ENCODE measurements at regions not wholly inside any gene's neighbourhood (a gene's known extent, or its start where the extent isn't known, plus 50 kb on each side); places are given as distances from the start of the nearest gene placed in this dataset.

- no peak overlapping the region for H2BK15ac ChIP-seq (ENCODE audit: low read depth, low read length)
- no CpG with 5 or more reads among the region's 2 CpGs for WGBS, 2 experiments (ENCODE audit: extremely low coverage in 2 of 2, insufficient read length in 1 of 2)
- POLR2A ChIA-PET (ENCODE audit: unreplicated experiment), result no interaction called here
- dilution Hi-C loops (cut with HindIII; ENCODE audit: low sequenced_read_pairs, unreplicated experiment), result no loop called here
- no TSS peak for BruUV-seq (replicated peaks)
- DNase-seq, result no peak
- H2AFZ ChIP-seq (replicated peaks; ENCODE audit: low read length, poor library complexity), result no peak overlapping the region
- no peak overlapping the region for H3K23ac ChIP-seq (ENCODE audit: low read depth, low read length)
- H4K5ac ChIP-seq (ENCODE audit: low read depth, low read length), result no peak overlapping the region
- intact Hi-C loops (cut with micrococcal nuclease), result no loop called here
- no peaks in the 10 kb centered on the region for H3K79me1 ChIP-seq (ENCODE audit: low read depth in 1 of 2, low read length in 2 of 2)
- H2BK20ac ChIP-seq (ENCODE audit: low read depth, low read length), result no peak overlapping the region
- no peaks in the 10 kb centered on the region for H3K4me1 ChIP-seq (ENCODE audit: control insufficient read depth, insufficient read depth, low read length)
- no peaks in the 10 kb centered on the region for H3K9me1 ChIP-seq (ENCODE audit: insufficient read depth, low read length)
- no peak overlapping the region for H3K27ac ChIP-seq (ENCODE audit: insufficient read depth, low read length)
- TF ChIP-seq CEBPB (IDR thresholded peaks at IDR 0.05; ENCODE audit: low read depth, low read length) (no peak), RAD21 (IDR thresholded peaks at IDR 0.05; ENCODE audit: low read length) (no peak), ELK1 (IDR thresholded peaks at IDR 0.05; ENCODE audit: borderline replicate concordance, low read depth, low read length) (no peak), MXI1 (IDR thresholded peaks at IDR 0.05; ENCODE audit: borderline replicate concordance, low read depth, low read length) (no peak), BHLHE40 (IDR thresholded peaks at IDR 0.05; ENCODE audit: low read depth, low read length) (no peak), USF2 (IDR thresholded peaks at IDR 0.05; ENCODE audit: low read depth, low read length) (no peak), MAZ (IDR thresholded peaks at IDR 0.05; ENCODE audit: borderline replicate concordance, low read depth, low read length) (no peak), NFE2L2 (IDR thresholded peaks at IDR 0.05; ENCODE audit: low read depth, low read length) (no peak), CHD1 (IDR thresholded peaks at IDR 0.05; ENCODE audit: low read depth, low read length) (no peak), SMC3 (IDR thresholded peaks at IDR 0.05; ENCODE audit: low read depth, low read length) (no peak), MAFK (IDR thresholded peaks at IDR 0.05; ENCODE audit: low read depth, low read length) (no peak), CTCF (conservative IDR thresholded peaks at IDR 0.05; ENCODE audit: low read depth, low read length) (no peak), RCOR1 (IDR thresholded peaks at IDR 0.05; ENCODE audit: insufficient replicate concordance, low read length) (no peak), RFX5 (IDR thresholded peaks at IDR 0.05; ENCODE audit: low read depth, low read length) (no peak), POLR2A (IDR thresholded peaks at IDR 0.05; ENCODE audit: low read depth, low read length) (no peak), FOS (IDR thresholded peaks at IDR 0.05; ENCODE audit: low read depth, low read length) (no peak)
- no peak overlapping the region for H2BK120ac ChIP-seq (ENCODE audit: low read depth, low read length)
- H2AK5ac ChIP-seq (ENCODE audit: low read depth, low read length), result no peak overlapping the region
- H4K91ac ChIP-seq (ENCODE audit: insufficient read depth, low read depth, low read length), result no peak overlapping the region
- H3K9ac ChIP-seq (ENCODE audit: low read depth, low read length), result no peak overlapping the region
- H3K18ac ChIP-seq (ENCODE audit: low read depth, low read length), result no peak overlapping the region
- H3K9me3 ChIP-seq (ENCODE audit: control insufficient read depth, insufficient read depth, low read length), result no peaks in the 10 kb centered on the region; the same call in 1 of the 2 replicates
- H3K4me2 ChIP-seq (ENCODE audit: low read depth, low read length), result no peak overlapping the region
- H3K27me3 ChIP-seq (ENCODE audit: control insufficient read depth, insufficient read depth, low read length), result no peaks in the 10 kb centered on the region
- CTCF ChIA-PET, result interaction anchor here (0.9 kb wide), 1 partner anchor 37 kb away, joined by 3 read pairs; no protein-coding TSS in a partner anchor
- in situ Hi-C loops (cut with MboI; ENCODE audit: low sequenced_read_pairs), result no loop called here
- H3K4me3 ChIP-seq (ENCODE audit: insufficient read depth, low read depth, low read length), result no peak overlapping the region
- H3K36me3 ChIP-seq (ENCODE audit: control insufficient read depth, insufficient read depth, low read length), result no peaks in the 10 kb centered on the region
- H3K56ac ChIP-seq (ENCODE audit: extremely low read depth, insufficient read depth, low read length), result no peak overlapping the region
- ATAC-seq (ENCODE audit: low read depth), result no peak
- H2BK5ac ChIP-seq (ENCODE audit: low read depth, low read length, poor library complexity, severe bottlenecking), result no peak overlapping the region
- no peak overlapping the region for H3K4ac ChIP-seq (ENCODE audit: low read depth, low read length)
- no peak overlapping the region for H4K8ac ChIP-seq (ENCODE audit: low read depth in 2 of 2, low read length in 2 of 2)
- no peak overlapping the region for H3K14ac ChIP-seq (replicated peaks; ENCODE audit: low read depth, low read length)
- no peaks in the 10 kb centered on the region for H4K20me1 ChIP-seq (ENCODE audit: insufficient read depth, low read length)
- no peak overlapping the region for H2AK9ac ChIP-seq (replicated peaks; ENCODE audit: low read depth, low read length, poor library complexity)
Observed at GRCh38 chr3:137180220-137180619, 222.4 kb downstream of the IL20RB start.
